HG03342 (cell line): ENCODE measurements at regions not wholly inside any gene's neighbourhood (a gene's known extent, or its start where the extent isn't known, plus 50 kb on each side); places are given as distances from the start of the nearest gene placed in this dataset.
"Not testable (repeated sequence)": the region's sequence is repeated elsewhere in the genome, so short reads cannot be mapped to it uniquely, and the experiment has no call there.

Experiments used
- ATAC-seq: cut with Tn5 transposase; IDR thresholded peaks from one replicate; pipeline ENCODE4 v1.9.1; 2021; ENCODE audit warnings: mild to moderate bottlenecking, moderate library complexity; ENCODE audit not compliant: unreplicated experiment

GRCh38 chr3:95215437-95215957 lies 1152.6 kb downstream of the NSUN3 start:
- no peak for ATAC-seq

DNA sequence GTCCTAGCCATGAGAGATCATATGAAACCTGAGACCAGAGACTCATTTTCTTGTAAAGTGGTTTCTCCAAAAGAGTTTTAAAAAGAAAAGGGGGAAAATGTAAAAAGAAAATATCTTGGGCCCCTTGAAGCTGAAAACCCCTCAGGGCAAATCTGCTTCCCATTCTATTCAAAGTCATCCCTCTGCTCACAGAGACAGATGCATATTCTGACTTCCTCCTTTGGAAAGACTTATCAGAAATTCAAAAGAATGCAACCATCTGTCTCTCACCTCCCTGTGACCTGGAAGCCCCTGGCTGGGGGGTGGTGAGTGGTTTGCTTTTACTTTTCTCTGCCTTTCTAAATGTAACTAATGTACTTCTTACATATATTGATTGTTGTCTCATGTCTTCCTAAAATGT lies 1154.8 kb downstream of the NSUN3 start:
- ATAC-seq: no peak

DNA sequence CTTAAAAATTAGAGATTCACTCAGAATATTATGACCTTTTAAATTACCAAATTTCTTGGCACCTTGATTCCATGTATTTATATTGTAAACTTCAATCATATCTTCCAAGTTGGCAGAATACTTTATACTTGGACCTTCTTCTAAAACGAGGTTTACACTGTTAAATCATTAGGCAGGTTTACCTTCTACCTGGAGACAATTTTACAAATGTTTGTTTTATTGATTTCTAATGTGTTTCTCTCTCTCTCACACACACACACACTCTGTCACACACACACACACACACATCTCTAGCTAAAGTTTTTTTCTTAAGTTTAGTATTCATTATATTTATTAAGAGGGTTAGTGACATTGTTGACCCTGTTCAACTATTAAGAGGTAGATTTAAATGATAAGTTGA lies 1155.6 kb downstream of the NSUN3 start:
- ATAC-seq: no peak

DNA sequence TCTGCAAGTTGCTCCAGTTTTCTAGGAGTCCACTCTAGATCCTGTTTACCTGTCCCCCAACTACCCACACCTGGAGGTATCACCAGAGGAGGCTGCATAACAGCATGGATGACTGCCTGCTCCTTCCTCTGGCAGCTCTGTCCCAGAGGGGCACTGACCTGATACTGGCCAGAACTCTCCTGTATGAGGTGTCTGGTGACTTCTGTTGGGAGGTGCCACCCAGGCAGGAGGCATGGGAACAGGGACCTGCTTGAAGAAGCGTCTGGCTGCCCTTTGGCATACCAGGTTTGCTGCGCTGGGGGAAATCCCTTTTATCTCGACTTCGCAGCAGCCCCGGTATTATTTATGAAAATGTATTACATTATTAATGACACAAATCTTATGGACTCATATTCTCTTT lies 1163.6 kb downstream of the NSUN3 start:
- ATAC-seq: no peak

DNA sequence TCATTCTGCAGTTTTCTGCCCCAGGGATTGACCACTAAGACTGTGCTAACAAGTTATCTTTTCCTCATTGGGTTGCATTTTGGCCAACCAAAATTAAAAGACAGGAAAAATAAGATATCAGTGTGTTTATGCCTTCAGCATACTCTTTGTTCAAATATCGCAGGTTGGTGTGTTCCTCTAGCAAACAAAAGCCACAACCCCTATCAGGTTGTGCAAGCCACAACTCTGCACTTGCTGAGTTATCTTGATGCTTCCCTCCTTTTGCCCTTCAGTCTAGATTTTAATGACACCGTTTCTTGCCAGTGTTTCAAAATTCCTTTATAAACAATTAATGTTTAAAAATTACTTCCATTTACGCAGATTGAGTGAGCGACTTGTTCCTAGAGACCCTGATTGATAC lies 1164.2 kb downstream of the NSUN3 start:
- no peak for ATAC-seq

GRCh38 chr3:95228416-95228815 lies 1165.6 kb downstream of the NSUN3 start:
- ATAC-seq: no peak

DNA sequence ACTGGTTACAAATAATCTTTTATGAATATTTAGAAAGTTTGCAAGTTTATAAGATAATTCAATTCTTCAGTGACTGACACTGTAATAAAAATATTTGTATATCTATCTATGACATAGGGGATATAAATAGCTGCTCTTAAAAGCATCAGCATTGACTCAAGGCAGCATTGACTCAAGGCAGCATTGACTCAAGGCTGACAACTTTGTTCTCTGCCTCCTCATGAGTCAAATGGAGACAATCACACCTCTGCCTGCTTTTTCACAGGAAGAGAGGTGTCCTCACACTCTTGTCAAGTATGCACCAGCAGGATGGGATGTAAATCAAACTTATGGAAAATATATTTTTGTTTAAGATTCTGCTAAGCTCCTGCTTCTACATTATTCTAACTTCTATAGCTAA lies 1173.1 kb downstream of the NSUN3 start:
- ATAC-seq: no peak

DNA sequence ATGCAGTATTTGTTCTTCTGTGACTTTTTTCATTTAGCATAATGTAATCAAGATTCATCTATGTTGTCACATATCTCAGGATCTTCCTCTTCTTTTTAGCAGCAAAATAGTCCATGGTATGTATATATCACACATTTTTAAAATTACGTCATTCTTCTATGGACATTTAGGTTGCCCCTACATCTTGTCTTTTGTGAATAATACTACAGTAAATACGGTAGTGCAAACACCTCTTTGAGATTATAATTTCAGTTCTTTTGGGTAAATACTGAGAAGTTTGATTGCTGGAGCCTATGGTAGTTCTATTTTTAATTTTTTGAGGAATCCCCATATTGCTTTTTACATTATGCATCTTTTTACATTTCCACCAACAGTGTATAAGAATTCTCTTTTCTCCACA lies 1174.9 kb downstream of the NSUN3 start:
- ATAC-seq: no peak

GRCh38 chr3:95240395-95240794 lies 1177.5 kb downstream of the NSUN3 start:
- ATAC-seq: no peak

GRCh38 chr3:95241256-95241655 lies 1178.4 kb downstream of the NSUN3 start:
- not testable (repeated sequence) for ATAC-seq

DNA sequence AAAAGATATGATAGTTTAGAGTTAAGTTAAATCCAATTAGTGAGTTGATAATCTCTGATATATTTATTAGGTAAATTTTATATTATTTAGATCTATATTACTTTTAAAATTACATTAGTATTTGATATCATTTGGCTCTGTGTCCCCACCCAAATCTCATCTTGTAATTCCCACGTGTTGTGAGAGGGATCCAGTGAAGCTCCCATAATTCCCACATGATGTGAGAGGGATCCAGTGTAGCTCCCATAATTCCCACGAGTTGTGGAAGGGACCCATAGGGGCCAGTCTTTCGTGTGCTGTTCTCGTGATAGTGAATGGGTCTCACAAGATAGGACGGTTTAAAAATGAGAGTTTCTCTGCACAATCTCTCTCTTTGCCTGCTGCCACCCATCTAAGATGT lies 1183.6 kb downstream of the NSUN3 start:
- no peak for ATAC-seq

DNA sequence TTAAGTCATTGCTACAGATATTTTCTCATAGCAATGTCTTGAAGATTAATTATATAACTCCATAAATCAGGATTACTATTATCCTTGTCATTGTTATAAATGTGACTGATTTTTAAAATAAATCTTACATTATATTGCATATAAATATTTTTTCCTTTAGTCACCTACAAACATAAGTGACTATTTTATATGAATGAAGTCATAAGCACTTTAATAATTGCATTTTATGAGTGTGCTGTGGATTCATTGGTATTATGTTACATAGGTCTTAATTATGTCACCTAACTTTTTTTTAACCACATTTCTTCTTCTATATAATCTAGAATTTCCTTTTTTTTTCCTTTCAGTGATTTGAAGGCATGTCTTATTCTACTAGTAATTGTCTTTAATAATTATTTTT lies 1191.2 kb downstream of the NSUN3 start:
- no peak for ATAC-seq

DNA sequence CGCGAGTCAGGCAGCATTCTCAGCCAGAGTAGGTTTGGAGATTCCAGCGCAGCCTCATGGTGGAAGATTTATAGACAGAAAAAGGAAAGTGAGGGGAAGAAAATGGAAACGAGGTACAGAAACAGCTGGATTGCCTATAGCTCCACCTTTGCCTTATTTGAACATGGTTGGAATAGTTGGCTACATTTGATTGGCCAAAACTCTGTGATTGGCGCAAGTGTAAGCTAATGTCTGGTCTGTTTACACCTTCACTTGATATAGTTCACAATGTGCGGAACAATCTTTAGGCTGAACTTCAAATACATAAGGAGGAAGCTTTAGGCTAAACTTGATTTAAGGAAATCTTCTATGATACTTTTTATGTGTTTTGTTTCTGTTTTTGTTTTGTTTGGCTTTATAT lies 1191.9 kb downstream of the NSUN3 start:
- no peak for ATAC-seq

DNA sequence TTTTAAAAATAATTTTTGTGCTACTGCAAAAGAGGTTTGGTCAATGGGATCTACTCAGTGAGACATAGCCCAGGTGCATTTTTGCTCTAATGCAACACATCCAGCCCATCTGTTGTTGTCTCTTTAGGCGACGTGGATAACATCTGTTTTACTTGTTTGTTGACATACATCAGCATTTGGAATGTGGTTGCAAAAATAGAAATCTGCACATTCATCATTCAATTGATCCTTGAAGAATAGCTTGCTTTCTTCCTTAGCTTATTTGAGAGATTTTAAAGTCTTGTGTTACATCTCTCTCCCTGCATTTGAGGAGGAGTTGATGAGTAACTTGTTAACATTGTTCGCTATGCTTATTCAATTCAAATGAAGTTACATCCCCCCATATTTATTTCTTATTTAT lies 1202.3 kb downstream of the NSUN3 start:
- ATAC-seq: no peak

- no peak for ATAC-seq
Observed at GRCh38 chr3:95271395-95271794, 1208.5 kb downstream of the NSUN3 start.

GRCh38 chr3:95272166-95272565 lies 1209.3 kb downstream of the NSUN3 start:
- ATAC-seq: no peak

DNA sequence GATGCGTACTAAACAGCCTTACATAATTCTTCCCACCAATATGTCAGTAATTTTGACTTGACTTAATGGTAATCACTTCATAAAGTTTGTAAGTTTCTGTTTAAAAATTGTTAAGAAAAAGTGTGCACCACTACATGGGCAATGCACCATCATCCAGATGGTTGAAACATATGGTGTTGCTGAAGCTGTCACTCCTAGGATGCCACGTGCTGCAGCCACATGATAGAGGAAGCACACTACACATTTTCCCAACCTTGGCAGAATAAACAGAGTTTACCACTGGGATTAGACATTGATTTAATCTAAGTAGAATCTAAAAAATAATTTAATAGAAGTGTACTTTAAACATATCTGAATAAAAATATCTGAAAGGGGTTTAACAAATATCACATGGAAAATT lies 1209.9 kb downstream of the NSUN3 start:
- no peak for ATAC-seq

DNA sequence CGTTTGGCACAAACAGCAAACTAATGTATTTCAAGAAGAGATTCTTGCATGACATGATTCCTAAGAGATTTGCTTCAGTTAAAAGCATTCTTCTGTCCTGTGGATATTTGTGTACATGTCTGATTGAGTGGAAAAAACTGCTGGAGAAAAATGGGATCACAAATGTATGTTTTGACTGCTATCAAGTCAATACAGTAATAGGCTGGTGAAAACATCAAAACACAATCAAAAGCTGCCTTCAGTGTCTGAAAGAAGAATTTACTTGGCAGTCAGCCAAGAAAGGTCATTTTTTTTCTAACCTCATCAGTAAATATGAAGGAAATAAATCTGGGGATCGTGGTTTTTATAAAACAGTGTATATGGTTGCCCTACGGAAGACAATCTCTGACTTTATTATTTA lies 1214.8 kb downstream of the NSUN3 start:
- ATAC-seq: no peak

GRCh38 chr3:95280711-95281352 lies 1218.0 kb downstream of the NSUN3 start:
- ATAC-seq: no peak

GRCh38 chr3:95289295-95289694 lies 1226.4 kb downstream of the NSUN3 start:
- ATAC-seq: no peak

DNA sequence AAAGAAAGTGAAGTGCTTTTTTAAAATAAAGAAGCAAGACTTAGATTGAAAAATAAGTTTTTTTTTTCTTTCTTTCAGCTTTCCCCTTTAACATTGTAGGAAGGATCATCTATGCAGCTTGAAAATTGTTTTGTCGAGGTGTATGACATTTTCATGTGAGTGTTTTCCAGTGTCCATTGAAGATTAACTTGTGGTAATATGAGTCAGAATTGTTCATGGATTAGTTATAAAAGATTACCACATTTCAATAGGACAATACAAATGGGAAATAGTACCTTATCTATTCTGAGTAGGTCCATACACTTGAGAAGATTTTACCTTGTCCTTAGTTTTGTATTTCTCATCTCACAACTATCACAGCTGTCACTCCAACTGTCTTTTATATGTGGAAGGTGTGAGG lies 1234.7 kb downstream of the NSUN3 start:
- ATAC-seq: no peak

DNA sequence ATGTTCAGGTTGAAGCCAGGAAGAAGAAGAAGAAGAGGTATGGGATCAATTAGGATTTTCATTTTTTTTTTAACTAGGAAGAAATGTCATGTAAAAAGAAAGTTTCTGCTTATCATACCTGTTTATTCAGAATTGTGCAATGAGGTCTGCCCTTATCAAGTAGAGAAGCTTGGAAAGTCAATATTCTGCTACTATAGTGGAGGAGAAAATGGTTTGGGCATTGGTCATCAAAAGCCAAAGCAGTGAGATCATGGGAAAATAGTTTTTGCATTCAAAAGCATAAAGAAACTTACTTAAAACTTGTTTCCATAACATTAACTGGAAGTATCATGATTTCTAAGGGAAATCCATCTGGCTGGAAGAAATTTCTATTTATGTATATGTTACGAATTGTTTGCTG lies 1239.2 kb downstream of the NSUN3 start:
- no peak for ATAC-seq

- ATAC-seq: no peak
Observed at GRCh38 chr3:95310560-95310959, 1247.7 kb downstream of the NSUN3 start.
